GM19463 (cell line): ENCODE measurements at regions not wholly inside any gene's neighbourhood (a gene's known extent, or its start where the extent isn't known, plus 50 kb on each side); places are given as distances from the start of the nearest gene placed in this dataset.

Experiments used
- ATAC-seq: cut with Tn5 transposase; IDR thresholded peaks from one replicate; pipeline ENCODE4 v1.9.1; 2021; ENCODE audit warnings: mild to moderate bottlenecking, moderate library complexity; ENCODE audit not compliant: unreplicated experiment

- ATAC-seq = no peak
Observed at GRCh38 chr1:83110156-83110555, 888.8 kb downstream of the TTLL7 start.

DNA sequence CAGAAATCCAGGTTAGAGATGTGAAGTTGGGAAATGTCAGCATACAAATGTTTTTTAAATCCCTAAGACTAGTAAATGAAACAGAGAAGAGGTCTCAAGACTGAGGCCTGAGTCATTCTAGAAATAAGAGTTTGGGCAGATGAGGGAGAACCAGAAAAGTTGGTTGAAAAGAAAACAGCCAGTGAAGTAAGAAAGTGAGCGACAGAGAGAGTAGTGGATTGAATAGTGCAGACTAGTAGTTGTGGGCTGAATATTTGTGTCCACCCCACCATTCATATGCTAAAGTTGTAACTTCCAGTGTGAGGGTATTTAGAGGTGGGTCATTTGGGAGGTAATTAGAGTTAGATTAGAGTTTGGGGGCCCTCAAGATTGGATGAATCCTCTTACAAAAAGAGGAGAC lies 889.2 kb downstream of the TTLL7 start:
- no peak for ATAC-seq

DNA sequence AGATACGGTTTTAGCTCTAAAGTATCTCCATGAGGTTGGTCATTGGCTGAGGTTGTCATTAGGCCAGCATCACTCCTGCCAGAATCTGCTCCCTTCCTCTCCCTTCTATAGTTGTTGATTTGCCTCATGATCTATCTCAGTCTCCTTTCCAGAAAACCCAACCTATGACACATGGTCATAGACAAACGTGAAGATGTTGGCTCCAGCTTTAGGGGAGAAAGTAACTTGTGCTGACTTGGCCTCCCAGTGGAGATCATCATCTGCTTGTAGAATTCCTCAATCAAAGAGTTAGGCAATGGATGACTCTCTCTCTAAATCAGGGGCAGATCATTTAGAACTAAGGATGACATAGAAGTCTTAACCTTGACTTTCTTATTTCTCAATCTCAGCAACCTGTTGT lies 894.4 kb downstream of the TTLL7 start:
- no peak for ATAC-seq

DNA sequence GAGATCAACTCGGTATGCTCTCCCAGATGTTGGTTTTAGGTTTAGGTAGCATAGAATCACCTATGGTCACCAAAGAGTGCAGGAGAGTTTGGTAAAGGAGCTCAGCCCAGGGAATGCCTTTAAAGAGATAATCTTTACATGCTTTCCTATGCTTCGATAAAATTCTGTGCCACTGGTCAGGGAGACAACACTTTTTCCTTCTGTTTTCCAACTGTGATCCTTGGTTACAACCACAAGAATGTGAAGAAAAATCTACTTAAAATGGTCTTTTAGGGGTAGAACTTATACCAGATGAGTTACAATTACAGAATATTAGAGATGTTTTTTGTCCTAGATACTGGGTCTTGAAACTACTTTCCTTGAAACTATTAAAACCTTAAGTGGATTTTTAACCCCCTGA lies 895.6 kb downstream of the TTLL7 start:
- no peak for ATAC-seq

DNA sequence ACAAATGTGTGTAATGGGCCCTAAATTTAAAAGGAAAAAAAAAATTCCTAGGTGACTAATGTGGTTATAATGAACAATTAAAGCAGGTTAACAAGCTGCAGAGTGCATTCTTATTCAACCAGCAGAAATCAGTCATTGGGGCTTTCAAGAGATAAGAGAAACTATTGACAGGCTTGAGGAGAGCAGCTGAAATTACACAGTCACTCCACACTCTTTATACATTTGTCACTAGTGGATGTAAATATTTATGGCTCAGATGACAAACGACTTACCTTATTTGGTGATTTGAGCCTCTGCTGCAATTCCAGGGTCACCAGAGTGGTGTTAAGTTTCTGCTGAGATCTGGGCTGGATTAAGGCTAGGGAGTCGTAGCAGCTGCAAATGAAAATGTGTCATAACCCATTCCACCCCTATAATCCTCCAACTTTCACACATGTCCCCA lies 896.3 kb downstream of the TTLL7 start:
- no peak for ATAC-seq

GRCh38 chr1:83101406-83101805 lies 897.5 kb downstream of the TTLL7 start:
- no peak for ATAC-seq

- no peak for ATAC-seq
Observed at GRCh38 chr1:83100133-83100532, 898.8 kb downstream of the TTLL7 start.

DNA sequence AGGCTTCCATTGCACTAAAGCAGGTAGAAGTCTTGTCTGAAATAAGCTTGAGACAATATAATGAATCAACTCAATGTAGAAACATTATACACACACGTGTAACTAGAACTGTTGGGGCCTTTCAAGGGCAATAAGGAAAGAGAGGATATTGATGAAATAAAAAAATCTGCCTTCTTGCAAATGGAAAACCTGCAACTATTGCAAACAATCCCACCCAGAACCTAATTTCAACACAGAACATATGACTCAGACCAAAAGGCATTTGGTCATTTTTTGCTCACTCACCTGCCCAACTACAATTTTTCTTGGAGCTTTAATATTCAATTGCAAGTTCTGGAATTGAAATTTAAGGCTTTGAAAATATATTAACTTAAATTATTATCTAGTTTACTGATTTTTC lies 900.1 kb downstream of the TTLL7 start:
- ATAC-seq = no peak

DNA sequence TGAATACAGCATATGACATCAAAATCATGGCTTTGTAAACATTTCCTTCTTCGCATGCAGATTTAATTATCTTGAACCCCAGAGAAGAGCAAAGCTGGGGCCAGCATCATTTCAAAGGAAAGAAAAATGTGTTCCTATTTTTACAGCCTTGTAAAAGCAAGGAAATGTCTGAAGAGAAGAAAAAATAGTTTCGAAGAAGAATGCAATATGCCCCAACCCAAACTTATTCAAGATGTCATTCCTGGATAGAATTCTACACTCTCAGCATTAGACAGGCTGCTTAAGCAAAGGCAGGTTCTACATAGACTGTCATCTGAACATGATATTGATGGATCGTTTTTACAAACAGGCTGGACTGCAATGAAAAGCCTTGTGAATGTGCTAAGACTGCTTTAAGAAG lies 900.8 kb downstream of the TTLL7 start:
- ATAC-seq = no peak

DNA sequence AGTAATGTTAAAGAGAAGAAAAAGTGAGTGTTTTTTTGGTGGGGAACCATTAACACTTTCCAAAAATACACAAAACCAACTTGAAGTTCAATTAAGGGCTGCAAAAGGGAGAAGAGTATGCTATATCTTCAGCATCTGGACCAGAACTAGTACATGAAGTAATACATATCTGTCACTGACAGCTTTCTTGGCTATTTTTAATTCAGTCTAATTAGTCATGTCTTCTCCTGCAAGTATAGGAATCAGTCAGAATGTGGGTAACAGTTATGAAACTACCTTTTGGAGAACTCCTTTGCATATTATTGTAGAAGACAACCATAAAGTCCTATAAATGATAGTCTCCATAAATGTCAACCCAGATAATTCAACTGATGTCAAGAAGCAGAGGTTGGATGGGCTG lies 901.2 kb downstream of the TTLL7 start:
- no peak for ATAC-seq

DNA sequence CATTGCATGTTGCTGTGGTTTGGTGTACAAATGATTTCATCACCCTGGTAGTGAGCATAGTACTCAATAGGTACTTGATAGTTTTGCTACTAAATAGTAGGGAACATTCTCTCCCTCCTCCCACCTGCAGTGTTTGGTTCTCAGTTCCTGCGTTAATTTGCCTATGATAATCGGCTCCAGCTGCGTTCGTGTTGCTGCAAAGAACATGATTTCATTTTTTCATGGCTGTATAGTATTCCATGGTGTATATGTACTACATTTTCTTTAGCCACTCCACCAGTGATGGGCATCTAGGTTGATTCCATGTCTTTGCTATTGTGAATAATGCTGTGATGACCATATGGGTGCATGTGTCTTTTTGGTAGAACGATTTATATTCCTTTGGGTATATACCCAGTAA lies 903.4 kb downstream of the TTLL7 start:
- ATAC-seq = no peak

DNA sequence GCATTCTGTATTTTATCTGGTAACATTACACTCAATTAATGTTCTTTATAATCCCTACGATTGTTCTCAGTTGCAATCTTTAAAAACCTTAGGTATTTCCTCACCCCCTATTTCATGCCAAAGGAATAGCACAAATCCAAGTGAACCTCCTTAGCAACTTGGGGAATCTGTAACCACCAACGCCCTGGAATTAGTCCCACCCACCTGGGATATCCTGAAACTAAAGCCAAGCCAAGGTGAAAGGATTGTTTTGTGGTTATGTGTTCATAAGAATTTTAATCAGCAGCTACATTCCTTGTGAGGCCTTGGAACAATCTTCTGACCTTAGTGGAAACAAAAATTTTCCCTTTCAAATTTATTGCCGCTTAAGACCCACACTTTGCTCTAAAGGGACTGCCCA lies 908.7 kb downstream of the TTLL7 start:
- ATAC-seq = no peak

- ATAC-seq = no peak
Observed at GRCh38 chr1:83087851-83088250, 911.1 kb downstream of the TTLL7 start.

DNA sequence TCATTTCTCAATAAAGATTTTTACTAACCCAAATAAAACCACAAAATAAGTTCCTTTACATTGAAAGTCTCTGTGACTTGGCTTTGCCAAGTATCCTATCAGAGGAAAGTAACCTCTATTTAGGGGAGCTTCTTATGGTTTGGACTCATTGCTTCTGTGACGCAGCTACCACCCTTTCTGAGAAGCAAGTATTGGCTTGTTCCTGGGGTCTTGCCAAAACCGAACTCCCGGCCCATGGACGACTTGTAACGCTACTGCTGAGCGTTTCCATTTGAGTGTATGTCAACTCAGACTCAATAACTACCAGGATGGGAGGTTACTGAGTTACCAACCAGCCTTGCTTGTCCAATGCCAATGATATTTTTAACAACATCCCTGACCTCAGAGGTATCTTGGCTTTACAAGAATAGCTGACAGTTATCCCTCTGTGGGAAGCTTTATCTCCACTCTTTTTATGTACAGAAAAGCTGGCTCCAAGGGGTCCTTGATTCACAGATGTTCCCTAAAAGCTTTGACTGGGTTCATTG lies 911.9 kb downstream of the TTLL7 start:
- ATAC-seq = no peak

DNA sequence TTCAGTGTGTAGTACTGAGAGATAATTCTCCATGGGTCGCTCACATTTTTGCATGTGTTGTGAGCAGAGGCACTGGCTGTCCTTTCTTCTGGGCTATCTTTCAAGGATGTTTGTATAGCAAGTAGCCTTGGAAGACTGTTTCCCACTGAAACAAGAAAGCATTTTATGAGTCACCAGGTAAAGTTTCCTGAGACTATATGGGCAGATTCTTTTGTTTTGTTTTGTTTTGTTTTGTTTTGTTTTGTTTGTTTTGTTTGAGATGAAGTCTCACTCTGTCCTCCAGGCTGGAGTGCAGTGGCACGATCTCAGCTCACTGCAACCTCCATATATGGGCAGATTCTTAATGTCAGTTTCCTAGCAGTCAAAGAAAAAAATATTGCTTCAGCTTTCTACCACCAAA lies 912.6 kb downstream of the TTLL7 start:
- no peak for ATAC-seq

- ATAC-seq = no peak
Observed at GRCh38 chr1:83083589-83084224, 915.2 kb downstream of the TTLL7 start.

- ATAC-seq = no peak
Observed at GRCh38 chr1:83077411-83077810, 921.5 kb downstream of the TTLL7 start.

DNA sequence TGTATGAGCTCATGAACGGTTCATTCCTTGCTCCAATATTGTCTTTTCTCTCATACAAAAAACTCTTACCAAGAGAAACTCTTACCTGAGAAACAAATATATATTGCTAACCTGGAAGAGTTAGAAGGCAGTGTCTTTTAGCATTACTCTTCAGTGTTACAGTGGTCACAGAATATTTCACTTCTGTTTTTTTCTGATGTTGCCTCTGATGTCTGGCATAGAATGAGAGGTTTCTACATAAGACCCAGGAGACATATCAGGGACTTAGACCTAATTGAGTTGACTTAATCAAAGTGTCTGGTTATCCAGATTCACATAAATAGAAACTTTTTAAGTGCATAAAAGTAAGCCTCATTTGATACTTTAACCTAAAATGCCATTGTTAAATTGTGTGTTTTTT lies 923.8 kb downstream of the TTLL7 start:
- no peak for ATAC-seq

- ATAC-seq = no peak
Observed at GRCh38 chr1:83067954-83068353, 931.0 kb downstream of the TTLL7 start.

- no peak for ATAC-seq
Observed at GRCh38 chr1:83065952-83066727, 932.8 kb downstream of the TTLL7 start.

GRCh38 chr1:83064589-83065242 lies 934.2 kb downstream of the TTLL7 start:
- no peak for ATAC-seq
